ENCODE measurements at regions not wholly inside any gene's neighbourhood (a gene's known extent, or its start where the extent isn't known, plus 50 kb on each side); places are given as distances from the start of the nearest gene placed in this dataset.

- TF ChIP-seq, protein P1, sequence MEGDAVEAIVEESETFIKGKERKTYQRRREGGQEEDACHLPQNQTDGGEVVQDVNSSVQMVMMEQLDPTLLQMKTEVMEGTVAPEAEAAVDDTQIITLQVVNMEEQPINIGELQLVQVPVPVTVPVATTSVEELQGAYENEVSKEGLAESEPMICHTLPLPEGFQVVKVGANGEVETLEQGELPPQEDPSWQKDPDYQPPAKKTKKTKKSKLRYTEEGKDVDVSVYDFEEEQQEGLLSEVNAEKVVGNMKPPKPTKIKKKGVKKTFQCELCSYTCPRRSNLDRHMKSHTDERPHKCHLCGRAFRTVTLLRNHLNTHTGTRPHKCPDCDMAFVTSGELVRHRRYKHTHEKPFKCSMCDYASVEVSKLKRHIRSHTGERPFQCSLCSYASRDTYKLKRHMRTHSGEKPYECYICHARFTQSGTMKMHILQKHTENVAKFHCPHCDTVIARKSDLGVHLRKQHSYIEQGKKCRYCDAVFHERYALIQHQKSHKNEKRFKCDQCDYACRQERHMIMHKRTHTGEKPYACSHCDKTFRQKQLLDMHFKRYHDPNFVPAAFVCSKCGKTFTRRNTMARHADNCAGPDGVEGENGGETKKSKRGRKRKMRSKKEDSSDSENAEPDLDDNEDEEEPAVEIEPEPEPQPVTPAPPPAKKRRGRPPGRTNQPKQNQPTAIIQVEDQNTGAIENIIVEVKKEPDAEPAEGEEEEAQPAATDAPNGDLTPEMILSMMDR (IDR thresholded peaks at IDR 0.05; ENCODE audit: insufficient read depth, low read length): no peak
- TF ChIP-seq POLR2AphosphoS5 (IDR thresholded peaks at IDR 0.05; ENCODE audit: low read depth) (no peak), GABPA (IDR thresholded peaks at IDR 0.05; ENCODE audit: low read depth) (no peak), SPI1 (IDR thresholded peaks at IDR 0.05; ENCODE audit: borderline replicate concordance, low read depth) (no peak)
- TF ChIP-seq, protein P2, sequence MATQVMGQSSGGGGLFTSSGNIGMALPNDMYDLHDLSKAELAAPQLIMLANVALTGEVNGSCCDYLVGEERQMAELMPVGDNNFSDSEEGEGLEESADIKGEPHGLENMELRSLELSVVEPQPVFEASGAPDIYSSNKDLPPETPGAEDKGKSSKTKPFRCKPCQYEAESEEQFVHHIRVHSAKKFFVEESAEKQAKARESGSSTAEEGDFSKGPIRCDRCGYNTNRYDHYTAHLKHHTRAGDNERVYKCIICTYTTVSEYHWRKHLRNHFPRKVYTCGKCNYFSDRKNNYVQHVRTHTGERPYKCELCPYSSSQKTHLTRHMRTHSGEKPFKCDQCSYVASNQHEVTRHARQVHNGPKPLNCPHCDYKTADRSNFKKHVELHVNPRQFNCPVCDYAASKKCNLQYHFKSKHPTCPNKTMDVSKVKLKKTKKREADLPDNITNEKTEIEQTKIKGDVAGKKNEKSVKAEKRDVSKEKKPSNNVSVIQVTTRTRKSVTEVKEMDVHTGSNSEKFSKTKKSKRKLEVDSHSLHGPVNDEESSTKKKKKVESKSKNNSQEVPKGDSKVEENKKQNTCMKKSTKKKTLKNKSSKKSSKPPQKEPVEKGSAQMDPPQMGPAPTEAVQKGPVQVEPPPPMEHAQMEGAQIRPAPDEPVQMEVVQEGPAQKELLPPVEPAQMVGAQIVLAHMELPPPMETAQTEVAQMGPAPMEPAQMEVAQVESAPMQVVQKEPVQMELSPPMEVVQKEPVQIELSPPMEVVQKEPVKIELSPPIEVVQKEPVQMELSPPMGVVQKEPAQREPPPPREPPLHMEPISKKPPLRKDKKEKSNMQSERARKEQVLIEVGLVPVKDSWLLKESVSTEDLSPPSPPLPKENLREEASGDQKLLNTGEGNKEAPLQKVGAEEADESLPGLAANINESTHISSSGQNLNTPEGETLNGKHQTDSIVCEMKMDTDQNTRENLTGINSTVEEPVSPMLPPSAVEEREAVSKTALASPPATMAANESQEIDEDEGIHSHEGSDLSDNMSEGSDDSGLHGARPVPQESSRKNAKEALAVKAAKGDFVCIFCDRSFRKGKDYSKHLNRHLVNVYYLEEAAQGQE (IDR thresholded peaks at IDR 0.05; ENCODE audit: insufficient replicate concordance, low read depth): no peak
Measured at GRCh38 chr2:132033365-132033764, 128.4 kb downstream of the ANKRD30BL start.

All from HL-60 (cell line).